Ascending aorta (tissue), 2 donors: ENCODE measurements at regions not wholly inside any gene's neighbourhood (a gene's known extent, or its start where the extent isn't known, plus 50 kb on each side); places are given as distances from the start of the nearest gene placed in this dataset.
"Not testable (repeated sequence)": the region's sequence is repeated elsewhere in the genome, so short reads cannot be mapped to it uniquely, and the experiment has no call there.

ENCODE experiments used
- DNase-seq, 2 donors: peaks; one replicate each; pipeline ENCODE4 v3.0.0-alpha.2; 2019; ENCODE audit warnings: low spot score in 2 of 2
- H3K27ac ChIP-seq, 2 donors: fragments of 200-600 bp; sonication (generic); one replicate each; pipeline ENCODE4 v1.5.1; 2016 to 2017; ENCODE audit warnings: mild to moderate bottlenecking in 1 of 2
- H3K27me3 ChIP-seq: fragments of 200-600 bp; sonication (generic); one replicate; pipeline ENCODE4 v1.5.1; 2017
- H3K36me3 ChIP-seq, 2 donors: fragments of 200-600 bp; sonication (generic); one replicate each; pipeline ENCODE4 v1.5.1; 2016
- H3K4me1 ChIP-seq, 2 donors: fragments of 200-600 bp; sonication (generic); one replicate each; pipeline ENCODE4 v1.5.1; 2016 to 2017; ENCODE audit warnings: mild to moderate bottlenecking in 1 of 2
- H3K4me3 ChIP-seq, 2 donors: fragments of 200-600 bp; sonication (generic); one replicate each; pipeline ENCODE4 v1.5.1; 2016 to 2017; ENCODE audit warnings: mild to moderate bottlenecking in 1 of 2
- H3K9me3 ChIP-seq, 2 donors: fragments of 200-600 bp; sonication (generic); one replicate each; pipeline ENCODE4 v1.5.1; 2016
- intact Hi-C: fragments of 100-400 bp; cut with DNase I; formaldehyde crosslinking; loops from one replicate; pipeline ENCODE4 v1.15.1; 2023
- TF ChIP-seq, protein P1 (sequence below), 3 experiments: fragments of 200-600 bp in 2 of 3; fragments of 450-650 bp in 1 of 3; sonication (generic) in 2 of 3; IDR thresholded peaks; one replicate each; pipeline ENCODE4 v1.5.1; 2016 to 2019; ENCODE audit warnings: antibody characterized with exemption in 3 of 3, mild to moderate bottlenecking in 1 of 3, moderate library complexity in 1 of 3

DNA sequence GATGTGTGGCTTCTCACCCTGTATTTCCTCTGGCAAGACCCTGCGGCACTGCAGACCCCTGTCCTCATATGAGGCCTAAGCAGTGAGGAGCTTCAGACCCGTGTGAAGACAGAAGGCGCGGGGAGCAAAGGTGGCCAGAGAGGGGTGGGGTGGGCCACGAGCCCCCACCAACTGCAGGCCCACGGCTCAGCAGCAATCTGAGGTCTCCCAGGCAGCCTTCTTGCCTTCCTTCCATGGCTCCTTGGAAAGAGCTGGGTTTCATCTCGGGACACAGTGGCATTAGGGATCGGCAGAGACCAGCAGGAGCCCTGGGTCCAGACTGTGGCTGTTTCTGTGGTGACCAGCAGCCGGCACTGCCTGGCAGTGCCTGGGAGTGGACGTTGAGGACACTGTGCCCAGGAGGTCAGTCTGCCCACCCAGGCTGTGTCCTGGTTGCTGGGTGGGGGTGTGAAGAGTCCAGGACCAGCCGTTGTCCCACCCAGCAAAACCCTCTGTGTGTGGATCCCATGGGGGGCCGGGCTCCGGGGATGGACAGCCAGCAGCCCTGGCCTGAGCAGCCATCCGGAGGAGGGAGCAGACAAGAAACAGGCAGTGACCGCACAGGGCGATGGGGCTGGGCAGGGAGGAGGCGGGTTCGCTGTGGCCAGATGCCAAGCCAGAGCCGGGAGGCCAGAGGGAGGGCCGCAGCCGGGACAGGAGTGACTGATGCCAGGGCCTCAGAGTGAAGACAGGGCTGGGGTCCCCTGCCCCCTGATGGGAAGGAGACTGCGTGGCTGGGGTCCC is 73.8 kb downstream of the RRM2 start:
- no peak overlapping the region for H3K4me3 ChIP-seq
- DNase-seq: no peak
- H3K27ac ChIP-seq: no peak overlapping the region
- H3K36me3 ChIP-seq: no peaks in the 10 kb centered on the region
- H3K27me3 ChIP-seq: no peaks in the 10 kb centered on the region
- H3K4me1 ChIP-seq: no peaks in the 10 kb centered on the region
- TF ChIP-seq, protein P1, sequence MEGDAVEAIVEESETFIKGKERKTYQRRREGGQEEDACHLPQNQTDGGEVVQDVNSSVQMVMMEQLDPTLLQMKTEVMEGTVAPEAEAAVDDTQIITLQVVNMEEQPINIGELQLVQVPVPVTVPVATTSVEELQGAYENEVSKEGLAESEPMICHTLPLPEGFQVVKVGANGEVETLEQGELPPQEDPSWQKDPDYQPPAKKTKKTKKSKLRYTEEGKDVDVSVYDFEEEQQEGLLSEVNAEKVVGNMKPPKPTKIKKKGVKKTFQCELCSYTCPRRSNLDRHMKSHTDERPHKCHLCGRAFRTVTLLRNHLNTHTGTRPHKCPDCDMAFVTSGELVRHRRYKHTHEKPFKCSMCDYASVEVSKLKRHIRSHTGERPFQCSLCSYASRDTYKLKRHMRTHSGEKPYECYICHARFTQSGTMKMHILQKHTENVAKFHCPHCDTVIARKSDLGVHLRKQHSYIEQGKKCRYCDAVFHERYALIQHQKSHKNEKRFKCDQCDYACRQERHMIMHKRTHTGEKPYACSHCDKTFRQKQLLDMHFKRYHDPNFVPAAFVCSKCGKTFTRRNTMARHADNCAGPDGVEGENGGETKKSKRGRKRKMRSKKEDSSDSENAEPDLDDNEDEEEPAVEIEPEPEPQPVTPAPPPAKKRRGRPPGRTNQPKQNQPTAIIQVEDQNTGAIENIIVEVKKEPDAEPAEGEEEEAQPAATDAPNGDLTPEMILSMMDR (IDR thresholded peaks at IDR 0.05): no peak
- H3K9me3 ChIP-seq: no peaks in the 10 kb centered on the region
- intact Hi-C loops: no loop called here

DNA sequence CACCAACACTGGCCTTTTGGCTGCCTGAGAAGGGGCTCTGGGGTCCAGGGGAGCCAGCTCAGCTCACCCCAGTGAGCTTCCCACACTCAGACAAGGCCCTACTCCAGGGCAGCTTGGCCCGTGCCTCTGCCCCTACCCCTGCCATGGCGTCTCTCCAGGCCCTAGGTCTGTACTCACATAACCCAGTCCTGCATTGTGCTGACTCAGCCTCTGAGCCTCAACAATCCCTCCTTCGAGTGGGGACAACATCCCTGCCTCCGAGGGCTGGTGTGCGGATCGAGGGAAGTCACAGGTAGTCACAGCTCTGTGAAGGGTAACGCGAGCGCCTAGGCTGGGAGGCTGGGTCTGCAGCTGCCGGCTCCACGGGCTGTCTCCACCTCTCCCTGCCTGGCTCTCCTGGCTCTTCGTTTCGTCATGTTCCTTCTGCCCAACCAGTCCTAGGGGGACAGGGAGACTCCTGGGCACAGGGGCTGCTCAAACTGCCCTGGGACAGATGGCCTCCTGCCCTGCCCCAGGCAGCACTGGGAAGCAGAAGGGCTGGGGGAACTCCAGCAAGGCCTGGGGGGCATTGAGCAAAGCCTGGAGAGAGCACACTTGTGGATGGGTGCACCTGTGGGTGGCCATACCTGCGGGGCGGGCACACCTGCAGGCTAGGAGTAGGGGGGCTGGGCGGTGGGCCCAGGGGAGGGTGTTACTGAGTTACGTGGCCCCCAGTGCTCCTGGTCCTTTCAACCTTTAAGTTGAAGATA is 74.6 kb downstream of the RRM2 start:
- Histone ChIP-seq H3K9me3 (no peaks in the 10 kb centered on the region), H3K27ac (no peak overlapping the region), H3K36me3 (no peaks in the 10 kb centered on the region), H3K4me1 (no peaks in the 10 kb centered on the region), H3K4me3 (no peak overlapping the region), H3K27me3 (no peaks in the 10 kb centered on the region)
- DNase-seq: no peak
- TF ChIP-seq, protein P1 (IDR thresholded peaks at IDR 0.05): no peak
- intact Hi-C loops: no loop called here

DNA sequence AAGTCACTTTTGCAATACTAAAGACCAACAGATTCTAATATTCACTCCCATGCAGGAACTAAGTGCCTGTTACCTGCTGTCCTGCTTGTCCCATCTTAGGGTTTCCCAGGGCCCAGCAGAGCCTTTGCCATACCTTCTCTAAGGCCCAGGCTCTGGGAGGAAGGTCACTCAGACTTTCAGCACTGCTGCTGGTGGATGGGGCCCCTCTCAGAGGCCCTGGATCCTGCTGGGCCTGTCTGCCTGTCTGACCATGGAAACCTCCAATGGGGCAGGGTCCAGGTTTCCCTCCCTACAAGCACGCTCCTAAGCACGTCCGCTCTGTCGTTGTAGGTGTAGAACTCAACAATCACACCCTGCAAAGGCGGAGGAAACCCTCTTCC is 75.1 kb downstream of the RRM2 start:
- H3K4me3 ChIP-seq: no peak overlapping the region
- TF ChIP-seq, protein P1 (IDR thresholded peaks at IDR 0.05): no peak
- DNase-seq: no peak
- no peaks in the 10 kb centered on the region for H3K36me3 ChIP-seq
- no peak overlapping the region for H3K27ac ChIP-seq
- intact Hi-C loops: no loop called here
- H3K9me3 ChIP-seq: no peaks in the 10 kb centered on the region
- no peaks in the 10 kb centered on the region for H3K4me1 ChIP-seq
- H3K27me3 ChIP-seq: no peaks in the 10 kb centered on the region

DNA sequence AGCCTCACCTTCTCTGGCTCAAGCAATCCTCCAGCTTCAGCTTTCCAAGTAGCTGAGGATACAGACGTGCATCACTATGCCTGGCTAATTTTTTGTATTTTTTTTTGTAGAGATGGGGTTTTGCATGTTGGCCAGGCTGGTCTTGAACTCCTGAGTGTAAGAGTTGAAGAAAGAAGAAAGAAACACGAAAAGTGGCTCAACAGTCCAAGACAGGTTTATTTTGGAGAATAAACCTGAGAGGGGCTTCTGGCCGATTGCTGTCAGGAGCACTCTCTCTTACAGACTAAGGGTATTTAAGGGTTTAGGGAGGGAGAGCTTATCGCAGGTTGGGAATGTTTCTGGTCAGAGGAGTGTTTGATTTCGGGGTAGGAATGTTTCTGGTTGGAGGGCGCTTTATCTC is 75.9 kb downstream of the RRM2 start:
- H3K4me3 ChIP-seq, intact Hi-C loops, H3K27me3 ChIP-seq, H3K36me3 ChIP-seq, H3K9me3 ChIP-seq, H3K27ac ChIP-seq, H3K4me1 ChIP-seq, DNase-seq: not testable (repeated sequence)

DNA sequence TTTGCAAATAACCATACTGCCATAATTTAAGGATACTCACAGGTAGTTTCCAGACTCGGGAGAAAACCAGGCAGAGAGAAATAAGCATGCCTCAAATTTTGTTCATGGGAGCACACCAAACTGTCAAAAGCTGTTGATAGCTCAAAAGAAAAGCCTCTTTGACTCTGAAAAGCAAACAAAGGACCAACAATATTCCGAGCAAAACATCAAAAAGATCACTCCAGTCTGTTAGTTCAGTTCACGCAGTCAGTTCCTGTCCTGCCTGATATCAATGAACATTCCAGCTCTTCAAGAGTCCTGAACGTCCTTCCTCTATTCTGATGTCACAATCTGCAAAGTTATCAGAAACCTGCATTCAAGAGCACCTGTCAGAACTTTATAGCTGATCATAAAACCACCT is 78.7 kb downstream of the RRM2 start:
- intact Hi-C loops: no loop called here
- Histone ChIP-seq H3K27ac (no peak overlapping the region), H3K9me3 (no peaks in the 10 kb centered on the region), H3K4me3 (no peak overlapping the region), H3K27me3 (no peaks in the 10 kb centered on the region), H3K36me3 (no peaks in the 10 kb centered on the region), H3K4me1 (no peaks in the 10 kb centered on the region)
- TF ChIP-seq, protein P1 (IDR thresholded peaks at IDR 0.05): no peak
- DNase-seq: no peak

DNA sequence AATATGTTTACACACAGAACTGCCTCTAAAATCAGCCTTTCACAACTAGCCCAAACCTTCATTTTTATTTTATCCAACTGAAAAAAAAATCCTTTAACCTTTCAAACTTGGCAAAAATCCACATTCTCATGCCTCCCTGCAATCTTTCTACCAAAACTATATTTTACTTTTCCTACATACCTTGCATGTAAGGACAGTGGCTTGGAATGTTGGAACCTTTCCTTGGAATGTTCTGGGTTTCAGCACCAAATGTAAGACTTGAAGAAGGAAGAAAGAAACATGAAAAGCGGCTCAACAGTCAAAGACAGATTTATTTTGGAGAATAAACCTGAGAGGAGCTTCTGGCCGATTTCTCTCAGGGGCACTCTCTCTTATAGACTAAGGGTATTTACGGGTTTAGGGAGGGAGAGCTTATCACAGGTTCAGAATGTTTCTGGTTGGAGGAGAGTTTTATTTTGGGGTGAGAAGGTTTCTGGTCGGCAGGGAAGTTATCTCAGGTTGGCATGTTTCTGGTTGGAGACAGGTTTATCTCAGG is 79.7 kb downstream of the RRM2 start:
- TF ChIP-seq, protein P1 (IDR thresholded peaks at IDR 0.05): no peak
- DNase-seq: no peak
- intact Hi-C loops: no loop called here
- Histone ChIP-seq H3K9me3 (no peaks in the 10 kb centered on the region), H3K27ac (no peak overlapping the region), H3K4me3 (no peak overlapping the region), H3K27me3 (no peaks in the 10 kb centered on the region), H3K4me1 (no peaks in the 10 kb centered on the region), H3K36me3 (no peaks in the 10 kb centered on the region)
